K562 (cell line): ENCODE measurements at regions not wholly inside any gene's neighbourhood (a gene's known extent, or its start where the extent isn't known, plus 50 kb on each side); places are given as distances from the start of the nearest gene placed in this dataset.

Experiments
- ATAC-seq: fragments of 200-7000 bp; cut with Tn5 transposase; 3 replicates; pipeline ENCODE4 v1.9.1; 2020; ENCODE audit warnings: moderate library complexity
- BruUV-seq: library from RNA; stranded (reverse); fragments of 400-500 nt; replicated peaks from 2 replicates; lab custom pipeline; 2021; lab: Mats Ljungman, UMichigan
- CTCF ChIA-PET: fragments of 300-600 bp; formaldehyde crosslinking; extraction: SDS; loops from one replicate; lab custom pipeline; 2021; ENCODE audit warnings: low intra/inter-chr PET ratio; lab: Yijun Ruan, JAX
- POLR2A ChIA-PET: fragments of 300-600, 350-650 bp; sonication (Branson Sonifier 250); formaldehyde crosslinking; extraction: SDS; loops from one replicate; lab custom pipeline; 2021; ENCODE audit warnings: antibody characterized with exemption, inconsistent platforms; lab: Yijun Ruan, JAX
- DNase-seq, 4 experiments: peaks; one replicate each; pipeline versions ENCODE4 v3.0.0 to v3.0.0-alpha.2; 2011 to 2018; ENCODE audit warnings: low spot score in 3 of 4, mixed read lengths in 3 of 4; ENCODE audit errors: extremely low read depth in 1 of 4
- FAIRE-seq: peaks from 2 replicates; lab custom pipeline; 2011; peaks lifted over from hg19 to GRCh38; lab: Jason Lieb, UNC
- H2AFZ ChIP-seq: 2 replicates; pipeline ENCODE4 v1.6.0; 2011; ENCODE audit warnings: low read depth, low read length, control low read depth, inconsistent platforms
- H3K27ac ChIP-seq: fragments of 200-600 bp; 3 replicates; pipeline ENCODE4 v1.8.0; 2011; ENCODE audit warnings: low read depth, mild to moderate bottlenecking, control low read depth, inconsistent platforms, low read length, moderate library complexity, mixed read lengths; ENCODE audit errors: extremely low read depth
- H3K27me3 ChIP-seq, 2 experiments: fragments of 300-600 bp in 1 of 2; 2 replicates in 1 of 2; 3 replicates in 1 of 2; pipeline versions ENCODE4 v1.6.0 to v1.8.0; 2011; ENCODE audit warnings: inconsistent platforms in 2 of 2, low read length in 2 of 2, mild to moderate bottlenecking in 1 of 2, mixed read lengths in 1 of 2, moderate library complexity in 1 of 2; ENCODE audit not compliant: control insufficient read depth in 2 of 2, insufficient read depth in 2 of 2
- H3K36me3 ChIP-seq: fragments of 300-600 bp; 3 replicates; pipeline ENCODE4 v1.8.0; 2011; ENCODE audit warnings: mild to moderate bottlenecking, low read length, inconsistent platforms; ENCODE audit not compliant: control insufficient read depth, insufficient read depth
- H3K4me1 ChIP-seq, 2 experiments: fragments of 200-600 bp in 1 of 2; replicated peaks in 1 of 2; 2 replicates in 1 of 2; 3 replicates in 1 of 2; pipeline versions ENCODE4 v1.5.1 to v1.8.0; 2011; ENCODE audit warnings: inconsistent platforms in 2 of 2, low read length in 2 of 2, mild to moderate bottlenecking in 1 of 2, mixed read lengths in 1 of 2, moderate library complexity in 1 of 2; ENCODE audit not compliant: control insufficient read depth in 2 of 2, insufficient read depth in 2 of 2
- H3K4me2 ChIP-seq: 2 replicates; pipeline ENCODE4 v1.6.1; 2011; ENCODE audit warnings: low read length, control low read depth, inconsistent platforms, mixed read lengths; ENCODE audit not compliant: insufficient read depth
- H3K4me3 ChIP-seq: fragments of 200-600 bp; sonication (generic), shearing (Covaris generic); 2 replicates; pipeline ENCODE4 v1.5.1; 2016; ENCODE audit warnings: control low read depth, inconsistent platforms
- H3K79me2 ChIP-seq: fragments of 200-600 bp; 3 replicates; pipeline ENCODE4 v1.8.0; 2011; ENCODE audit warnings: low read length, inconsistent platforms; ENCODE audit not compliant: control insufficient read depth, insufficient read depth
- H3K9ac ChIP-seq, 2 experiments: 2 replicates each; pipeline versions ENCODE4 v1.6.0 to v1.6.1; 2011; ENCODE audit warnings: low read depth in 2 of 2, low read length in 2 of 2, control low read depth in 1 of 2, inconsistent platforms in 1 of 2, mild to moderate bottlenecking in 1 of 2, mixed read lengths in 1 of 2; ENCODE audit not compliant: insufficient read depth in 1 of 2
- H3K9me1 ChIP-seq: one replicate; pipeline ENCODE4 v1.6.0; 2011; ENCODE audit warnings: inconsistent platforms, mild to moderate bottlenecking, low read length, moderate library complexity; ENCODE audit not compliant: control insufficient read depth, insufficient read depth
- H3K9me3 ChIP-seq: replicated peaks from 2 replicates; pipeline ENCODE4 v1.5.1; 2011; ENCODE audit warnings: low read depth, low read length, inconsistent platforms; ENCODE audit not compliant: control insufficient read depth, insufficient read depth
- H4K20me1 ChIP-seq: replicated peaks from 2 replicates; pipeline ENCODE4 v1.6.1; 2011; ENCODE audit warnings: low read length, inconsistent platforms, mixed read lengths; ENCODE audit not compliant: control insufficient read depth, insufficient read depth
- CBFA2T3 ChIP-seq: fragments of 450-650 bp; IDR thresholded peaks from 2 replicates; pipeline ENCODE4 v1.6.1; 2017
- MEF2A ChIP-seq: IDR thresholded peaks from 2 replicates; pipeline ENCODE4 v1.6.1; 2011; ENCODE audit warnings: low read depth, mild to moderate bottlenecking, low read length, moderate library complexity; ENCODE audit not compliant: control insufficient read depth
- MEIS2 ChIP-seq: fragments of 450-650 bp; IDR thresholded peaks from 2 replicates; pipeline ENCODE4 v1.6.1; 2014; ENCODE audit warnings: mild to moderate bottlenecking; ENCODE audit not compliant: partially characterized antibody
- NR4A1 ChIP-seq, 2 experiments: fragments of 250-450 bp in 1 of 2; fragments of 450-650 bp in 1 of 2; sonication (Bioruptor Pico) in 1 of 2; IDR thresholded peaks; 2 replicates each; pipeline versions ENCODE4 v1.4.0 to v1.6.1; 2016 to 2020; ENCODE audit warnings: mild to moderate bottlenecking in 2 of 2, missing compliant biosample characterization in 1 of 2, missing genetic modification characterization in 1 of 2, moderate library complexity in 1 of 2
- PBX2 ChIP-seq, 2 experiments: IDR thresholded peaks in 1 of 2; conservative IDR thresholded peaks in 1 of 2; 2 replicates each; pipeline ENCODE4 v1.6.1; 2016; ENCODE audit warnings: low read depth in 2 of 2, mild to moderate bottlenecking in 1 of 2, missing compliant biosample characterization in 1 of 2, missing genetic modification characterization in 1 of 2, moderate library complexity in 1 of 2
- PKNOX1 ChIP-seq: fragments of 450-650 bp; IDR thresholded peaks from 2 replicates; pipeline ENCODE4 v1.6.1; 2016
- PML ChIP-seq: IDR thresholded peaks from 2 replicates; pipeline ENCODE4 v1.6.1; 2012; ENCODE audit warnings: low read length, inconsistent platforms
- TAL1 ChIP-seq: fragments of 450-650 bp; IDR thresholded peaks from 2 replicates; pipeline ENCODE4 v1.6.1; 2016; ENCODE audit warnings: mild to moderate bottlenecking
- THRAP3 ChIP-seq: fragments of 450-650 bp; IDR thresholded peaks from 2 replicates; pipeline ENCODE4 v1.6.1; 2016; ENCODE audit warnings: mild to moderate bottlenecking, inconsistent platforms, borderline replicate concordance
- WGBS: fragments of 100-300 bp; shearing (Covaris generic); methylation state at CpG from one replicate; pipeline ENCODE4 v1.1.6; 2016; ENCODE audit warnings: low coverage, mixed read lengths; ENCODE audit not compliant: insufficient coverage; ENCODE audit errors: missing lambda C conversion rate; 5-methylcytosine and 5-hydroxymethylcytosine counted together
- in situ Hi-C: fragments of 300-500 bp; cut with MboI; formaldehyde crosslinking; loops from 4 replicates; pipeline ENCODE4 v1.15.0; 2018; ENCODE audit warnings: inconsistent platforms, mixed read lengths
- intact Hi-C: fragments of 100-400 bp; cut with micrococcal nuclease; formaldehyde crosslinking; loops from 2 replicates; pipeline ENCODE4 v1.14.2; 2022

DNA sequence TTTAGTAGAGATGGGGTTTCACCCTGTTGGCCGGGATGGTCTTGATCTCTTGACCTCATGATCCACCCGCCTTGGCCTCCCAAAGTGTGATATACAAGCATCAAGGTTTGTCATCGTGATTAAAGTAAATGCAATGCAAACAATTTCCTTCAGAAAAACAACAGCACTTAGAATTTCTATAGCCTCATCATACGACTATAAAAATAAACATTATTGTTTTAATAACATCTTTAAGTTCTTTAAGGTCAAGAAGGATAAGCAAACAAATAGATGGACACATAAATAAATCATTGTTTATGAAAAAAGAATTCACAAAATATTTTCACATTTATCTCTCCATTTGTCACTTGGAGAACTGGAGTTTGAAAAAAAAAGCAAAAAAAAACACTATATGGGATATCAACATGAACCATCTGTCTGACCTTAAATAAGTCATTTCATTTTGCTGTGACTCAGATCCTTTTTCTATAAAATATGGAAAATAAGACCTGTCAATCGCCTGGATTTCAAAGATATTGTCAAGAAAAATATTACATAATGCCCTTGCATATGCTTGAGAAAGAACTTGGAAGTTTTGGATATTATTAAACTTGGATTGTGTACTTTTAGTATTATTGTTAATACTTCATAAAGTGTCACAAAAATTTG lies 642.0 kb upstream of the KCNMB2 start:
- Histone ChIP-seq H3K27ac (no peak overlapping the region), H3K79me2 (no peaks in the 10 kb centered on the region), H3K36me3 (no peaks in the 10 kb centered on the region), H3K4me1 (no peaks in the 10 kb centered on the region), H3K9me3 (peaks cover 2% of the 10 kb centered on the region), H2AFZ (no peak overlapping the region), H3K4me3 (no peak overlapping the region), H3K27me3 (no peaks in the 10 kb centered on the region), H3K9ac (no peak overlapping the region), H3K4me2 (no peak overlapping the region), H3K9me1 (no peaks in the 10 kb centered on the region), H4K20me1 (no peaks in the 10 kb centered on the region)
- FAIRE-seq (peak; percentile 62), DNase-seq (no peak), ATAC-seq (no peak)
- in situ Hi-C loops (no loop called here), intact Hi-C loops (no loop called here)
- 5% methylated on average over 5 of the region's 5 CpGs for WGBS
- TF ChIP-seq PML (no peak), CBFA2T3 (0 out of 2 replicates have a peak, but pooled peaks have one; percentile 13), MEF2A (no peak), MEIS2 (peak; percentile 25), NR4A1 (CRISPR knock-in tag; IDR thresholded peaks at IDR 0.05) (no peak), NR4A1 (tag; IDR thresholded peaks at IDR 0.05) (no peak), PKNOX1 (0 out of 2 replicates have a peak, but pooled peaks have one; percentile 39), THRAP3 (no peak), PBX2 (CRISPR knock-in tag; IDR thresholded peaks at IDR 0.05; ENCODE audit: low read depth) (no peak), PBX2 (tag; conservative IDR thresholded peaks at IDR 0.05; ENCODE audit: low read depth) (no peak), TAL1 (no peak)
- no TSS peak for BruUV-seq
- CTCF ChIA-PET, result no interaction called here
- POLR2A ChIA-PET, result no interaction called here
